NCI-H2107 treated with DMSO at 0.1 percent for 48 hours (cell line): ENCODE measurements at regions not wholly inside any gene's neighbourhood (a gene's known extent, or its start where the extent isn't known, plus 50 kb on each side); places are given as distances from the start of the nearest gene placed in this dataset.

Experiments used
- DNase-seq: peaks from one replicate; lab custom pipeline; 2025; ENCODE audit not compliant: unreplicated experiment; lab: John Stamatoyannopoulos, UW

- DNase-seq, result no peak
Measured at GRCh38 chr10:8591640-8592039, 537.2 kb downstream of the GATA3 start.

- DNase-seq, result no peak
Measured at GRCh38 chr10:8594176-8594575, 539.7 kb downstream of the GATA3 start.

- no peak for DNase-seq
Measured at GRCh38 chr10:8594711-8595110, 540.2 kb downstream of the GATA3 start.

- DNase-seq, result no peak
Measured at GRCh38 chr10:8595140-8595539, 540.7 kb downstream of the GATA3 start.

GRCh38 chr10:8596929-8597472, 542.5 kb downstream of the GATA3 start:
- no peak for DNase-seq

DNA sequence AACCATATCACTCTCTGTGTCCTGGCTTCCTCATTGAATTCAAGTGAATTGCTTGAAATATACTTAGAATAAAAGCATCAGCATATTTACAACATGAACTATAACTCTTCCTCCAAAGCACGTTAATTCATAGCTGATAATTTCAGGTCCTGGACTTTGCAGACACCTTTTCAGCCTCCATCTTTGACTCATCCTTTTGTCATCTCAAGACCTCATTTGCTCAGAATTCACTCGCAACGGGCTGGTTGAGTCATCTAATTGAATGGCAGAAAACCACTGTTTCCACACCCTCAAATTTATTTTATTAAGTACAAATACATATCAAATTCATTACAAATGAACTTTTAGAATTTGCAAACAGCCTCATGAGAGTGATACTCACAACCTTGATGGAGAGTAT, 545.7 kb downstream of the GATA3 start:
- no peak for DNase-seq

GRCh38 chr10:8602821-8603220, 548.3 kb downstream of the GATA3 start:
- no peak for DNase-seq

DNA sequence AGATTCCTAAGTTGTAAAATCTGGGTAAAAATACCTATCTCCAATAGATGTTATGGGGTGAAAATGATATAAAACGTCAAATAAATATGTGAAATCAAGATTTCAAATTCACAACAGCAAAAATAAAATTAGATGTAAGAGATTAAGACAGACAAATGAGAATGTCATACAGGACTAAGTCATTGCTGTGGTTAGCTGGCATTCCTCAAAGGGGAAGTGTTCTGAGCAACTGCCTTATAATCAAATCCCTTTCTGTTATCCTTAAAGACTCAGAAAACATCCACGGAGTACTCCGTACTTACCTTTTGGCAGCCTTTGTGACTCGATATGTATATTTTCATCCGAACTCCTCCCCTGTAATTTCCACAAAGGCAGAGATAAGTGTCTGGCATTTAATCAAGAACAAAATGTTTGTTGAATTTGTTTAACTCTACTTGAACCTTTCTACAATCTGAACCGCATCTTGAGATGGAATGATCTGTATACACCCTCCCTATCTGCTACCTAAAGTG, 559.6 kb downstream of the GATA3 start:
- DNase-seq, result no peak

GRCh38 chr10:8615118-8615517, 560.6 kb downstream of the GATA3 start:
- DNase-seq, result no peak

DNA sequence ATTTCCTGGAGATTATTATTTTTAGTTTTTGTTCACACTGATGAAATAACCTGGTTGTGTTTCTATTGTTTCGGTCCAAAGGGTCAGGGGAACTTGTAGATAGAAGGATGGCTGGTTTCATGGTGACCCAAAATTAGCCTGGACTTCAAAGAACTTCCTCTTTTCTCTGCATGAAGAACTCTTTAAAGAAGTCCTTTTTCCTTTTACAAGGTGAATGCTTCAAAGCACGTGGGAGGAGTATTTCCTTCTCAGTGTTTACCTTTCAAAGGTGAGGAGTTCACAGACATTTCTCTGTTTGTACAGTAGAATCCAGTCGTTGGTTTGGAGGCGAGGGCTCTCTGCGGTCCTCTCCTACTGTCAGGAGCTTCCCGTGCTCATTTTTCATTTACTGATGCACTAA, 561.7 kb downstream of the GATA3 start:
- DNase-seq, result no peak

DNA sequence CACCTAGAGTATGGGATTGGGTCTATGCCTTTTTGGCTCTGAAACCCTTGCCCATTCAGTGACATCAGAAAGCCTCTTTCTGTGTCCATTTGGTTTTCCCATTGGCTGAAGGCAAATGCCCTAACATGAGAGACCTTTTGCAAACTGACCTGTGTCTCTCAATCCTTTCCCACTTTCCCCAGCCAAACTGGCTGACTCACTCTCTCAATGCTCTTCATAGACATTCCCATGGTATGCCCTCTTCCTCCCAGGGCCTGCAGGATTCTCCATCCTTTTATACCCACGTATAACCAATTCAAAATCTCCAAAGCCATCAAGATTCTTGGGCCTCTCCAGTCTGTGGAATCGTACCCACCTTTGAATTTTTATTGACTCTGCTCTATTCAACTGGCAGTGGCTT, 563.3 kb downstream of the GATA3 start:
- no peak for DNase-seq

GRCh38 chr10:8618834-8619233, 564.3 kb downstream of the GATA3 start:
- no peak for DNase-seq

GRCh38 chr10:8628351-8628750, 573.9 kb downstream of the GATA3 start:
- DNase-seq, result no peak

DNA sequence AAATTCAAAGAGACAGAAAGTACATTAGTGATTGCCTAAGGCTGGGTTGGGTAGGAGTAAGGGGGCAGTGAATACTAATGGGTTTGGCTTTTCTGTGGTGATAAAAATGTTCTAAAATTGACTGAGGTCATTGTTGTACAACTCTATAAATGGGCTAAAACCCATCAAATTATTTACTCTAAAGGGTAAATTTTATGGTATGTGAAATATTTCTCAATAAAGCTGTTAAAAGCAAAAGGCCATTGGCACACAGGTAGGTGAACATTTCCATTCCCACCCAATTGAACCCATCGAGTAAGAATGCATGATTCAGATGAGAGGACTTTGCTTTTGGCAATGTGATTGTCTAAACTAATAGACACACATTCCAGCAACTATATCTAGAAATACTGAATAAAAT, 579.4 kb downstream of the GATA3 start:
- no peak for DNase-seq

GRCh38 chr10:8636371-8636770, 581.9 kb downstream of the GATA3 start:
- DNase-seq, result no peak

GRCh38 chr10:8637640-8638039, 583.2 kb downstream of the GATA3 start:
- DNase-seq, result no peak

DNA sequence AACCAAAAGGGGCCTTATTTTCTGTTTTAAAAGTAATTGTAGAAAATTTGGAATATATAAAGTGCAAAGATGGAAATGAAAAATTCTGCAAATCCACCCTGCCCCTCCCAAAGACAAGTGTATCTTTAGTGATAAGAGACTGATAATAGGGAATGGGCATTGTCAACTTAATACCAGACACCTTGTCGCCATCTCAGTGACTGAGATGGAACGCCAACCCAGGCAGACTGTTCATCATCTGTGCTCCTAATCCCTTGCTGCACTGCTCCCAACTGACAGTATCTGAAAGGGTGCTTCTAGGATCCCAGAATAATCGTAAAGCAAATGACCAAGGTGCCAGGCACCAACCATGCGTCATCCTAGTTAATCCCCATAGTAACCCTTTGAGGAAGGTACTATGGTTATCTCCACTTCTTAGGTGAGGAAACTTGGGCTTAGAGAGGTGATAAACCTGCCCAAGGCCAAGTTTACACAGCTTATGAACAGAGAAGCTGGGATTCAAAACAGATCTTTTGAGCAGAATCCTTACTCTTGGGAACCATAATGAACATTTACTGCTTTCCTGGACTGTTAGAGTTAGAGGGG, 583.7 kb downstream of the GATA3 start:
- DNase-seq, result no peak

- no peak for DNase-seq
Measured at GRCh38 chr10:8639486-8640185, 585.1 kb downstream of the GATA3 start.

DNA sequence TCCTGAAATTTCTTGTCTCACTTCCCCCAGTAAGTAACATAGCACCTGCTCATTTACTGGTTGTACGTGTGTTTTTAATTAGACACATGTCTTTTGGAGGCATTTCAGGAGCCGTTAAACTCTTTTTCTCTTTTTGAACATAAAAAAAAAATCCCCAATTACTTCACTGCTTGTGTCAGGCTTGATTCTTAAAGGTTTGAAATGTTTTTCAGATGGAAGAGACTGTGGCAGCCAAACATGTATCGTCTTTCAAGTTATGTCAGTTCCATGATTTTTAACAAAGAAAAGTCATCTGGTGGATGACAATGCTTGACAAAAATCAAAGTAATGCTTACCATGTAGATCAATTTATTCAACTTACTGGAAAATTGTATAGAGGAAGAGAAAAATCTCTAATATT, 585.8 kb downstream of the GATA3 start:
- no peak for DNase-seq

DNA sequence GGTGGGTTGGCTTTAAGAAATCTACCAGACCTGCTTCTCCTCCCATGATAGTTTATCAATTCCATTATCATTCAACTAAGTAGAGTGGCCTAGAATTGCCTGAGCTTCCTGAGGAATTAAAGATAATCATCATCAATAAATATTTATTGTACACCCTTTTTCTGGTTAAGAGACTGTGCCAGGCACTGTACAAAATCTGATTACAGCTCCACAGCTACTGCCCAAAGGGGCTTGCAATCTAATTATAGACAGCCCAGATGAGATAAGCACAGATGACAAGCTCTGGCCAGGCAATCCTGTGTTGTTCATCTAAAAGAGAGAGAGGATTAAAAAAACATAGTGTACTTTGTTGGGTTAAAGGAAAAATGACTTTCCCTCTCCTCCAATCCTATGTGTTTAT, 586.4 kb downstream of the GATA3 start:
- DNase-seq, result no peak

GRCh38 chr10:8656261-8656660, 601.8 kb downstream of the GATA3 start:
- no peak for DNase-seq

GRCh38 chr10:8659982-8660381, 605.5 kb downstream of the GATA3 start:
- DNase-seq, result no peak

DNA sequence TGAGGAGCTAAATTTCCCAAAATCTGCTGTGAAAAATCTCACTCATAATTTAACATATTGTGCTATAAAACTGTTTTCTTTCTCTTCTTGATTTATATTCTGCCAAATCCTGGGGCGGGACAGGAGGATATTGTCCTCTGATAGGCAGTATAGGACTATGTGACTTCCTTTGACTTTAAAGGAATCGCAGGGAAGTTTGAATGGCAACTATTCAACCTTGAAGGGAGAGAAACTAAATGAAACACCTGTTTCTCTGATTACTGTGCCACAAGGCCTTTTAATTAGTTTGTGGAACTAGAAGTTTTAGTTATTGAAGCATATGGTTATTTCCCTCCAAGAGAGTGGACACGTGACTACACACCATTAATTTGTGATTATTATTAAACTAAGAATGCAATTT, 607.4 kb downstream of the GATA3 start:
- DNase-seq, result no peak
